MM.1S (cell line): ENCODE measurements at regions not wholly inside any gene's neighbourhood (a gene's known extent, or its start where the extent isn't known, plus 50 kb on each side); places are given as distances from the start of the nearest gene placed in this dataset.

Experiments
- EZH2 ChIP-seq: fragments of 300-600 bp; sonication (generic); optimal IDR thresholded peaks from 2 replicates; pipeline ENCODE3; 2017; ENCODE audit warnings: low read depth, mild to moderate bottlenecking, antibody characterized with exemption, low read length, mixed read lengths
- TF ChIP-seq, protein P1 (sequence below): fragments of 300-600 bp; sonication (generic); IDR thresholded peaks from 2 replicates; pipeline ENCODE4 v1.5.1; 2016; ENCODE audit warnings: antibody characterized with exemption, low read length, mixed read lengths

DNA sequence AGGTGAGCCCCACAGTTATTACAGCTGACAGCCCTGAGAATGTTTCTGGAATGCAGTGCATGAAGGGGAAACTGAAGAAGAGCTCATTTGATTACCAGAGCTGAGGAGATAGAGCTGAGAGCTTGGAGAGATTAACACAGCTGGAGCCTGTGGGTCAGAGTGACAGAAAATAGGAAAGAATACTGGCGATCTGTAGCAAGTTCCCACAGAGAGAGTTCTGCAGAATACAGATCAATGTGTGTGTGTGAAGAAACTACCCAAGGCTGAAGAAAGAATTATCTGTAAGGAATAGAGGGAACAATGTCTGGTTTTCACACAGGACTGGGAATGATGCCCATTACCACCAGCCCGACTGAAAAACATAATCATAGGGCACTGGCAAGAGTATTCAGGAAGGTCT, 103.6 kb upstream of the SNX7 start:
- TF ChIP-seq, protein P1, sequence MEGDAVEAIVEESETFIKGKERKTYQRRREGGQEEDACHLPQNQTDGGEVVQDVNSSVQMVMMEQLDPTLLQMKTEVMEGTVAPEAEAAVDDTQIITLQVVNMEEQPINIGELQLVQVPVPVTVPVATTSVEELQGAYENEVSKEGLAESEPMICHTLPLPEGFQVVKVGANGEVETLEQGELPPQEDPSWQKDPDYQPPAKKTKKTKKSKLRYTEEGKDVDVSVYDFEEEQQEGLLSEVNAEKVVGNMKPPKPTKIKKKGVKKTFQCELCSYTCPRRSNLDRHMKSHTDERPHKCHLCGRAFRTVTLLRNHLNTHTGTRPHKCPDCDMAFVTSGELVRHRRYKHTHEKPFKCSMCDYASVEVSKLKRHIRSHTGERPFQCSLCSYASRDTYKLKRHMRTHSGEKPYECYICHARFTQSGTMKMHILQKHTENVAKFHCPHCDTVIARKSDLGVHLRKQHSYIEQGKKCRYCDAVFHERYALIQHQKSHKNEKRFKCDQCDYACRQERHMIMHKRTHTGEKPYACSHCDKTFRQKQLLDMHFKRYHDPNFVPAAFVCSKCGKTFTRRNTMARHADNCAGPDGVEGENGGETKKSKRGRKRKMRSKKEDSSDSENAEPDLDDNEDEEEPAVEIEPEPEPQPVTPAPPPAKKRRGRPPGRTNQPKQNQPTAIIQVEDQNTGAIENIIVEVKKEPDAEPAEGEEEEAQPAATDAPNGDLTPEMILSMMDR, result no peak
- no peak for TF ChIP-seq EZH2
